Karpas-422 (cell line): ENCODE measurements at regions not wholly inside any gene's neighbourhood (a gene's known extent, or its start where the extent isn't known, plus 50 kb on each side); places are given as distances from the start of the nearest gene placed in this dataset.

Experiments
- DNase-seq: peaks from one replicate; pipeline ENCODE4 v3.0.0-alpha.2; 2015
- H2AFZ ChIP-seq: fragments of 200-600 bp; sonication (generic); 2 replicates; pipeline ENCODE4 v1.6.1; 2014; ENCODE audit warnings: antibody characterized with exemption, low read length, mixed read lengths
- H3K27ac ChIP-seq: fragments of 200-600 bp; sonication (generic); 2 replicates; pipeline ENCODE4 v1.5.1; 2014; ENCODE audit warnings: mild to moderate bottlenecking, low read length, moderate library complexity
- H3K27me3 ChIP-seq: fragments of 200-600 bp; sonication (generic); 2 replicates; pipeline ENCODE4 v1.6.1; 2014; ENCODE audit warnings: low read length, mixed read lengths
- H3K36me3 ChIP-seq: fragments of 200-600 bp; sonication (generic); 2 replicates; pipeline ENCODE4 v1.6.1; 2014; ENCODE audit warnings: low read length, mixed read lengths; ENCODE audit not compliant: insufficient read depth
- H3K4me1 ChIP-seq: fragments of 200-600 bp; sonication (generic); 2 replicates; pipeline ENCODE4 v1.6.1; 2014; ENCODE audit warnings: mild to moderate bottlenecking, low read length, mixed read lengths
- H3K4me2 ChIP-seq: fragments of 200-600 bp; sonication (generic); 2 replicates; pipeline ENCODE4 v1.6.1; 2014; ENCODE audit warnings: low read length, low read depth, mild to moderate bottlenecking; ENCODE audit not compliant: poor library complexity, severe bottlenecking
- H3K4me3 ChIP-seq: fragments of 200-600 bp; sonication (generic); 2 replicates; pipeline ENCODE4 v1.5.1; 2014; ENCODE audit warnings: mild to moderate bottlenecking, antibody characterized with exemption, low read length, mixed read lengths
- H3K79me2 ChIP-seq: fragments of 200-600 bp; sonication (generic); 2 replicates; pipeline ENCODE4 v1.6.1; 2014; ENCODE audit warnings: mild to moderate bottlenecking, low read length, mixed read lengths
- H3K9ac ChIP-seq: fragments of 200-600 bp; sonication (generic); 2 replicates; pipeline ENCODE4 v1.6.0; 2014; ENCODE audit warnings: low read length
- H3K9me2 ChIP-seq: fragments of 200-600 bp; sonication (generic), shearing (Covaris generic); replicated peaks from 2 replicates; pipeline ENCODE4 v1.6.0; 2014; ENCODE audit warnings: mild to moderate bottlenecking, low read length, moderate library complexity; ENCODE audit not compliant: insufficient read depth
- H3K9me3 ChIP-seq: fragments of 300-700, 200-600 bp; sonication (generic); 2 replicates; pipeline ENCODE4 v1.6.1; 2014; ENCODE audit warnings: low read length, mixed read lengths
- H4K20me1 ChIP-seq: fragments of 200-600 bp; sonication (generic); 2 replicates; pipeline ENCODE4 v1.6.1; 2014; ENCODE audit warnings: mild to moderate bottlenecking, antibody characterized with exemption, low read length, low read depth; ENCODE audit not compliant: insufficient read depth

GRCh38 chr5:40361378-40361777 is 318.3 kb upstream of the PTGER4 start:
- no peaks in the 10 kb centered on the region for H3K79me2 ChIP-seq
- no peak overlapping the region for H2AFZ ChIP-seq
- no peak overlapping the region for H3K4me2 ChIP-seq
- H3K27me3 ChIP-seq = no peaks in the 10 kb centered on the region
- no peaks in the 10 kb centered on the region for H3K4me1 ChIP-seq
- H3K27ac ChIP-seq = no peak overlapping the region
- no peak overlapping the region for H3K9ac ChIP-seq
- H3K9me3 ChIP-seq = 0 out of 2 replicates have a peak, but pooled peaks cover 2% of the 10 kb centered on the region
- no peaks in the 10 kb centered on the region for H4K20me1 ChIP-seq
- no peak for DNase-seq
- H3K9me2 ChIP-seq = no peaks in the 10 kb centered on the region
- H3K36me3 ChIP-seq = no peaks in the 10 kb centered on the region
- no peak overlapping the region for H3K4me3 ChIP-seq

- Histone ChIP-seq H3K27me3 (no peaks in the 10 kb centered on the region), H3K4me1 (no peaks in the 10 kb centered on the region), H3K36me3 (no peaks in the 10 kb centered on the region), H3K9me2 (no peaks in the 10 kb centered on the region), H3K4me2 (no peak overlapping the region), H3K9me3 (0 out of 2 replicates have a peak, but pooled peaks cover 2% of the 10 kb centered on the region), H3K79me2 (no peaks in the 10 kb centered on the region), H3K27ac (no peak overlapping the region), H4K20me1 (no peaks in the 10 kb centered on the region), H2AFZ (no peak overlapping the region), H3K9ac (no peak overlapping the region), H3K4me3 (no peak overlapping the region)
- no peak for DNase-seq
These were observed 319.0 kb upstream of the PTGER4 start for GRCh38 chr5:40360685-40361084.

- H3K4me2 ChIP-seq = no peak overlapping the region
- no peak overlapping the region for H3K27ac ChIP-seq
- H3K79me2 ChIP-seq = no peaks in the 10 kb centered on the region
- H3K9ac ChIP-seq = no peak overlapping the region
- H2AFZ ChIP-seq = no peak overlapping the region
- no peak for DNase-seq
- no peaks in the 10 kb centered on the region for H3K27me3 ChIP-seq
- no peaks in the 10 kb centered on the region for H3K9me2 ChIP-seq
- H3K4me3 ChIP-seq = no peak overlapping the region
- no peaks in the 10 kb centered on the region for H3K4me1 ChIP-seq
- no peaks in the 10 kb centered on the region for H3K36me3 ChIP-seq
- no peaks in the 10 kb centered on the region for H4K20me1 ChIP-seq
- 0 out of 2 replicates have a peak, but pooled peaks cover 2% of the 10 kb centered on the region for H3K9me3 ChIP-seq
These were observed 319.9 kb upstream of the PTGER4 start for GRCh38 chr5:40359832-40360231.

GRCh38 chr5:40359093-40359492 is 320.6 kb upstream of the PTGER4 start:
- no peak overlapping the region for H3K27ac ChIP-seq
- H2AFZ ChIP-seq = no peak overlapping the region
- H3K27me3 ChIP-seq = no peaks in the 10 kb centered on the region
- H3K4me1 ChIP-seq = no peaks in the 10 kb centered on the region
- H4K20me1 ChIP-seq = no peaks in the 10 kb centered on the region
- H3K9ac ChIP-seq = no peak overlapping the region
- no peak overlapping the region for H3K4me3 ChIP-seq
- DNase-seq = no peak
- H3K9me2 ChIP-seq = no peaks in the 10 kb centered on the region
- no peaks in the 10 kb centered on the region for H3K36me3 ChIP-seq
- no peak overlapping the region for H3K4me2 ChIP-seq
- H3K79me2 ChIP-seq = no peaks in the 10 kb centered on the region
- H3K9me3 ChIP-seq = 0 out of 2 replicates have a peak, but pooled peaks cover 2% of the 10 kb centered on the region

GRCh38 chr5:40356248-40356647 is 323.5 kb upstream of the PTGER4 start:
- H3K36me3 ChIP-seq = no peaks in the 10 kb centered on the region
- H4K20me1 ChIP-seq = no peaks in the 10 kb centered on the region
- H3K79me2 ChIP-seq = no peaks in the 10 kb centered on the region
- H3K9me3 ChIP-seq = no peaks in the 10 kb centered on the region
- DNase-seq = no peak
- no peaks in the 10 kb centered on the region for H3K27me3 ChIP-seq
- no peaks in the 10 kb centered on the region for H3K4me1 ChIP-seq
- no peak overlapping the region for H3K4me3 ChIP-seq
- H2AFZ ChIP-seq = no peak overlapping the region
- no peak overlapping the region for H3K9ac ChIP-seq
- no peak overlapping the region for H3K27ac ChIP-seq
- no peaks in the 10 kb centered on the region for H3K9me2 ChIP-seq
- no peak overlapping the region for H3K4me2 ChIP-seq

GRCh38 chr5:40355846-40356245 is 323.9 kb upstream of the PTGER4 start:
- H3K9me3 ChIP-seq = no peaks in the 10 kb centered on the region
- H3K9me2 ChIP-seq = no peaks in the 10 kb centered on the region
- no peaks in the 10 kb centered on the region for H3K79me2 ChIP-seq
- H3K4me3 ChIP-seq = no peak overlapping the region
- no peak overlapping the region for H2AFZ ChIP-seq
- H3K4me1 ChIP-seq = no peaks in the 10 kb centered on the region
- no peaks in the 10 kb centered on the region for H3K27me3 ChIP-seq
- H4K20me1 ChIP-seq = no peaks in the 10 kb centered on the region
- H3K4me2 ChIP-seq = no peak overlapping the region
- H3K9ac ChIP-seq = no peak overlapping the region
- H3K36me3 ChIP-seq = no peaks in the 10 kb centered on the region
- DNase-seq = no peak
- H3K27ac ChIP-seq = no peak overlapping the region

- no peak for DNase-seq
- Histone ChIP-seq H3K4me1 (no peaks in the 10 kb centered on the region), H3K9me3 (peaks cover 4% of the 10 kb centered on the region; the same call in 1 of the 2 replicates), H3K4me2 (no peak overlapping the region), H3K79me2 (no peaks in the 10 kb centered on the region), H4K20me1 (no peaks in the 10 kb centered on the region), H3K4me3 (no peak overlapping the region), H3K36me3 (no peaks in the 10 kb centered on the region), H2AFZ (no peak overlapping the region), H3K9ac (no peak overlapping the region), H3K27me3 (no peaks in the 10 kb centered on the region), H3K27ac (no peak overlapping the region), H3K9me2 (no peaks in the 10 kb centered on the region)
These were observed 324.5 kb upstream of the PTGER4 start for GRCh38 chr5:40355181-40355580.

- no peaks in the 10 kb centered on the region for H3K79me2 ChIP-seq
- H3K9me3 ChIP-seq = peaks cover 13% of the 10 kb centered on the region
- H3K9ac ChIP-seq = no peak overlapping the region
- DNase-seq = no peak
- no peaks in the 10 kb centered on the region for H3K36me3 ChIP-seq
- no peak overlapping the region for H3K4me3 ChIP-seq
- no peaks in the 10 kb centered on the region for H3K9me2 ChIP-seq
- H3K4me2 ChIP-seq = no peak overlapping the region
- no peaks in the 10 kb centered on the region for H3K4me1 ChIP-seq
- no peaks in the 10 kb centered on the region for H4K20me1 ChIP-seq
- no peak overlapping the region for H3K27ac ChIP-seq
- no peak overlapping the region for H2AFZ ChIP-seq
- no peaks in the 10 kb centered on the region for H3K27me3 ChIP-seq
These were observed 325.5 kb upstream of the PTGER4 start for GRCh38 chr5:40354171-40354570.

- Histone ChIP-seq H3K9me2 (no peaks in the 10 kb centered on the region), H3K4me3 (no peak overlapping the region)
These were observed 326.3 kb upstream of the PTGER4 start for GRCh38 chr5:40353442-40353841.

More at GRCh38 chr5:40353442-40353841, 326.3 kb upstream of the PTGER4 start:
- H3K27me3 ChIP-seq = no peaks in the 10 kb centered on the region
- peaks cover 15% of the 10 kb centered on the region for H3K9me3 ChIP-seq
- no peaks in the 10 kb centered on the region for H4K20me1 ChIP-seq
- no peak overlapping the region for H3K4me2 ChIP-seq
- H3K27ac ChIP-seq = no peak overlapping the region
- H3K4me1 ChIP-seq = no peaks in the 10 kb centered on the region
- DNase-seq = no peak
- H3K36me3 ChIP-seq = no peaks in the 10 kb centered on the region
- H2AFZ ChIP-seq = no peak overlapping the region
- no peak overlapping the region for H3K9ac ChIP-seq
- H3K79me2 ChIP-seq = no peaks in the 10 kb centered on the region
